Fibroblast of pulmonary artery (primary cell): ENCODE measurements at regions not wholly inside any gene's neighbourhood (a gene's known extent, or its start where the extent isn't known, plus 50 kb on each side); places are given as distances from the start of the nearest gene placed in this dataset.

ENCODE experiments used
- DNase-seq: peaks from one replicate; pipeline ENCODE4 v3.0.0-alpha.2; 2010; ENCODE audit warnings: low read depth
- H3K4me3 ChIP-seq: replicated peaks from 2 replicates; pipeline ENCODE4 v1.5.1; 2011; ENCODE audit warnings: low read depth, mild to moderate bottlenecking, control low read depth, low read length, moderate library complexity
- TF ChIP-seq, protein P1 (sequence below): IDR thresholded peaks from 2 replicates; pipeline ENCODE4 v1.5.1; 2011; ENCODE audit warnings: mild to moderate bottlenecking, control low read depth, low read length, inconsistent platforms; ENCODE audit errors: missing control alignments

DNA sequence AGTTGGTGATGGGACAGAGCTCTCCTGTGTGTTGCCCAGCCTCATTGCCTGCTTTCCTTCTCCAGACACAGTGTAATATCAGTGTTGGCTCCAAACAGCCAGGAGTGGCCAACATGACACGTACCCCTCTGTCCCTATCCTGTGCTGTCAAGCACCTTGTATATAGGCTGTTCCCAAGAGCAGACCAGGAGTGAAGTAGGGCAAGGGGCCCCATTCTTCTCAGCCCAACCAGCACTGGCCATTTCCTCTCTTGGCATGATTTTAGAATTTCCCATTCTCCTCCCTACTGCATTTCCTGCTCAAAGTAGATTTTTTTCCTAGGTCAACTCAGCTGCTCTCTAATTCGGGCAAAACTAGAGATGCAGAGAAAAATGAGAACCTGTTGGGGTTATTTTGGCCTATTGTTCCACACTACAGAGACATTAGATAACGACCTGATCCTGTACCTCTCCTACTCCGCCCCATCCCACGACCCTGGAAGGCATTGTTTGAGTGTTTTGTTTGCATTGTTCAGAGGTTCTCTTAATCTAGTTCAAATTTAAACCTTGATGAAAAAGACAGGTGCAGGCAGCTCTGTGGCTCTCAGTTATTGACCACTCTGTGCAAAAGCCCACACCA, 95.6 kb downstream of the RASSF10 start:
- H3K4me3 ChIP-seq: no peak overlapping the region
- no peak for DNase-seq
- TF ChIP-seq, protein P1, sequence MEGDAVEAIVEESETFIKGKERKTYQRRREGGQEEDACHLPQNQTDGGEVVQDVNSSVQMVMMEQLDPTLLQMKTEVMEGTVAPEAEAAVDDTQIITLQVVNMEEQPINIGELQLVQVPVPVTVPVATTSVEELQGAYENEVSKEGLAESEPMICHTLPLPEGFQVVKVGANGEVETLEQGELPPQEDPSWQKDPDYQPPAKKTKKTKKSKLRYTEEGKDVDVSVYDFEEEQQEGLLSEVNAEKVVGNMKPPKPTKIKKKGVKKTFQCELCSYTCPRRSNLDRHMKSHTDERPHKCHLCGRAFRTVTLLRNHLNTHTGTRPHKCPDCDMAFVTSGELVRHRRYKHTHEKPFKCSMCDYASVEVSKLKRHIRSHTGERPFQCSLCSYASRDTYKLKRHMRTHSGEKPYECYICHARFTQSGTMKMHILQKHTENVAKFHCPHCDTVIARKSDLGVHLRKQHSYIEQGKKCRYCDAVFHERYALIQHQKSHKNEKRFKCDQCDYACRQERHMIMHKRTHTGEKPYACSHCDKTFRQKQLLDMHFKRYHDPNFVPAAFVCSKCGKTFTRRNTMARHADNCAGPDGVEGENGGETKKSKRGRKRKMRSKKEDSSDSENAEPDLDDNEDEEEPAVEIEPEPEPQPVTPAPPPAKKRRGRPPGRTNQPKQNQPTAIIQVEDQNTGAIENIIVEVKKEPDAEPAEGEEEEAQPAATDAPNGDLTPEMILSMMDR: no peak

DNA sequence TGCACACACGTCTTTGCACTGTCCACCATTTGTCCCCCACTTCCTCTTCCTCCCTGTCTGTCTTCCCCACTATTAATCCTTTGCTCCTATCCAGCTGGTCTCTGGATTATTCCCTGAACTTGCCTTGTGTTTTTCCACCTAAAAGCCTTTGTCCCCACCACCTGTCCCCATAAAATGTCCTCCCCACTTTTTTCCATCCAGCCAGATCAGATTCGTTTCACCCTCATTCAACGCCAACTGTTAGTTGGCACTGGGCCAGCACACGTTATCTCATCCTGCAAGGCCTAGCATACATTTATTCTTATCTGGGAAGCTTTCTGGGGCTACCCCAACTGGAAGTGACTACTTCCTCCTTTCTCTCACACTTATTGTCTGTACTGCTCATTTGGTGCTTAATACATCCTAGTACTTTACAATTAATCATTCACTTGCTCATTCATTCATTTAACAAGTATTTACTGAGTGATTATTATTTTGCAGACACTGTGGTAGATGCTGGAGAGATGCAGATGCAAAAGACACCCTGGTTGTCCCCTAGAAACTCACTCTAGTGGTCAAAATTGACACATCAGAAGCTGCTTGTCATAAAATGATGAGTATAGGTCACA, 96.2 kb downstream of the RASSF10 start:
- DNase-seq: no peak
- no peak overlapping the region for H3K4me3 ChIP-seq
- TF ChIP-seq, protein P1: no peak

- no peak for DNase-seq
- TF ChIP-seq, protein P1: no peak
- H3K4me3 ChIP-seq: no peak overlapping the region
Observed at GRCh38 chr11:13107544-13108044, 98.5 kb downstream of the RASSF10 start.

DNA sequence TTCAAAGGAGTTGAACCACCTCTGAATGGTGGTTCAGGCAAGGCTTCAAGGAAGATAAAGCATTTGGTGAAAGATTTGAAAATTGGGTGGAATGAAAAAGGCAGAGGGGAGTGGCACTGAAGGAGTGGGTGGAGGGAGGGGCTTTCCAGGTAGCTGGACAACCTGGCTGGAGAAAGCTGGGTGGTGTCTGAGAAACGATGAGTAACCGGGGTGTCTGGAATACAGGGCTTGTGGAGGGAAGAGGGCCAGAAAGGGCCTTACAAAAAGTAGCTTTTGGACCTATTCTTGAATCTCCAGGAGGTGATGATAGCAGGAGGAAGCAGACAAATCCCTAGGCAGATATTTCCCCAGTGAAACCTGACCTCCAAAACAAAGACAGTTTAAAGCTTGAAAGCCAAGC, 99.3 kb downstream of the RASSF10 start:
- TF ChIP-seq, protein P1: no peak
- H3K4me3 ChIP-seq: no peak overlapping the region
- no peak for DNase-seq

GRCh38 chr11:13109616-13110015, 100.5 kb downstream of the RASSF10 start:
- TF ChIP-seq, protein P1: no peak
- DNase-seq: no peak
- no peak overlapping the region for H3K4me3 ChIP-seq

GRCh38 chr11:13110145-13110544, 101.0 kb downstream of the RASSF10 start:
- TF ChIP-seq, protein P1: no peak
- H3K4me3 ChIP-seq: no peak overlapping the region
- DNase-seq: no peak
